CD4-positive, alpha-beta T cell treated with Interleukin-2 at 100 ng/mL for 4 hours (primary cell): ENCODE measurements at regions not wholly inside any gene's neighbourhood (a gene's known extent, or its start where the extent isn't known, plus 50 kb on each side); places are given as distances from the start of the nearest gene placed in this dataset.
"Not testable (repeated sequence)": the region's sequence is repeated elsewhere in the genome, so short reads cannot be mapped to it uniquely, and the experiment has no call there.

ENCODE experiments used
- DNase-seq: peaks from one replicate; pipeline ENCODE4 v3.0.0-alpha.2; 2020; ENCODE audit warnings: low spot score

DNA sequence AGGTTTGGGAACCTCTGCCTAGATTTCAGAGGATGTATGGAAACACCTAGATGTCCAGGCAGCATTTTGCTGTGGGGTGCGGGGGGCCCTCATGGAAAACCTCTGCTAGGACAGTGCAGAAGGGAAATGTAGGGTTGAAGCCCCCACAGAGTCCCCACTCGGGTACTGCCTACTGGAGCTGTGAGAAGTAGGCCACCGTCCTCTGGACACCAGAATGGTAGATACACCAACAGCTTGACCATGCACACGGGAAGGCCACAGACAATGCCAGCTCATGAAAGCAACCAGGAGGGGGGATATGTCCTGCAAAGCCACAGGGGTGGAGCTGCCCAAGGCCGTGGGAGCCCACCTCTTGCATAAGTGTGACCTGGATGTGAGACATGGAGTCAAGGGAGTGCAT is 1336.5 kb downstream of the SPATA31A7 start:
- not testable (repeated sequence) for DNase-seq

DNA sequence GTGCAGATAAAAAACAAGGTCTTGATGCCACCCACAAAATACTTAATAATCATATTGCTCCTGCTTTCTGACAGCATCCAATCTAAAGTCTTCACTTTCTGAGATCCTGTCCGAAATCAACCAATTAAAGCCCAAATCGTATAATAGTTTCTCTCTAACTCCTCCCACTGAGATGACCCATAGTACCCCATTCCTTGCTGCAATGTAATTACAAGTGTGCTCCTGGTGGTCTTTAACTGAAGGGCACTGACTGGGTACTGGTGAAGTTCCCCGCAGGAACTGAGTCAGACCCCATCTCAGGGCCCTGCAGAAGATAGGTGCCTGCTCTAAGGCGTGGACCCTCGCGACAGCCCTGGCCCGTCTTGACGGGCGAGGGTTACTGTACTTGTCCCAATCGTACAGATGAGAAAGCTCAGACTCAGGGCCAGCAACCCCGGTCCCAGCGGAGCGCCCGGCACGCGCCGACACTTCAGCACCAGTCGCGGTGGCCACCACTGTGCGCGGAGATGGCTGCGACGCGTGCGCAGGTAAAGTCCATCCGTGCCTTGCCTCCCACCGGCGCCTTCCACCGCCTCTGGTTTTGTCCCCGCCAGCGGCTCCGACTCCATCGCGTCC is 1342.4 kb downstream of the SPATA31A7 start:
- DNase-seq, result not testable (repeated sequence)

DNA sequence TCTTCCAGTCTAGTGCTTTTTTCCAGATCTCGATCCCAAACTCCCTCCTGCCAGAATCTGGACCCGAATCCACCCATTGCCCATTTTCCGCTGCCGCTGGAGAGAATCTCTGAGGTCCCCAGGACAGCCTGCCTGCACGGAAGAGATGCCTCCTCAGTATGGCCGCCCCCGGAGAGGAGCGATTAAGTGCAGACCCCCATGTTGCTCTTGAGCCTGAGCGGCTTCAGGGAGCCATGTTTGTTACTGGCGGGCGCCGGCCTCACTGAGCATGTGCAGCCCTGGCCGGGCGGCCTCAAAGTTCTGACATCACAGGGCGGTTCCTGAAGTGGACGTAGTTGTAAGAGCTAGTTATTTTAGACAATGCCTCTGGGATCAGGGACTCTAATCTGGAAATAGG is 1342.9 kb downstream of the SPATA31A7 start:
- DNase-seq, result peak; percentile 50

DNA sequence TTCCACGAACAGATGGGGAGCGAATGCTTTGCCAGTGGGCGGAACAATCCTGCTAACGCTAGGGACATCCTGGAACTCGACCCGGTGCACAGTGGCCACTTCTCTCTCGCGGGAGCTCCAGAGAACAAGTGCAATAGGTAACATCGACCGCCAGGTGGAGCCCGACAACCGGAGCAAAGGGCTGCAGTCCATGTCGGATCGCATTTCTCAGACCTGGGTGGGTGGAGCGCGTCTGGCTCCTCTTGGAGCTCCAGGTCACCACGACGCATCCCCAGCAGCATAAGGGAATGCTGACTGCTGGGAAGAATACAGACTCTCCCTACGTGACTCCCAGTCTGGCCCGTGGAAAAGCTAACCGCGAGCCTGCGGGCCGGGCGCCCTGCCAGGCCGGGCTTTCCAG is 1360.7 kb downstream of the SPATA31A7 start:
- not testable (repeated sequence) for DNase-seq

DNA sequence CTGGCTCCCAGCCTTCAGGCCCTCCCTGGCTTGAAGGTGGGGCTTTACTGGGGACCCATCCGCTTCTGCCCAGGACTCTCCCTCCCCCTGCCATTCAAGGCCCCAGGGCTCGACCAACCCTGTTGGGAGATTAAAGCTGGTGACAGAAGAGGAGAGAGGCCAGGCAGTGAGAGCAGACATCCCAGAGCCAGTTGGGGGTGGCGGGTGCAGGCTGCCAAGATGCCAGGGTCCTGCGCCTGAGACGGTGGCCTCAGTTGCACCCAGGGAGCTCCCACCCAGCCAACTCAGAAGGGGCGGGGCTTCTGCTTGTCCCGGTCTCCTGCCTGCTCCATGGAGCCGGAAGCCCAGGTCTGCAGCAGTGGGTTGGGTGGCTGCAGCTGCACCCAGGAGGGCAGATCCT is 1370.8 kb downstream of the SPATA31A7 start:
- DNase-seq, result not testable (repeated sequence)

DNA sequence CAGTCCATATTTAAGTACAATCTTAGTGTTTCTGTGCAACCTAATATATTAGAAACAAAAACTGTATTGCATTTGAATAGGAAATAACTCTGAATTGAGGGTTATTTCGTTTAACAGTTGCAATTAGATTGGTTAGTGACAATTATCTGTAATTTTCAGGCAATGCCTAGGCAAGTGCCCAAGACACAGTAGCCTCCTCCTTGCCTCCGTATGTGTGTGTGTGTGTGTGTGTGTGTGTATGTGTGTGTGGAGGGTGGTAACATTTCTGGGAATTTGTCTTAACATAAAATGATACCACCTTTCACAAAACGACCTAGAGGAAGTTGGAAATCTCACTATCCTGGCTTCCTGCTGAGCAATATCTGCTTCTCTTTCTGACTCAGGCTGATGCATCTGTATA is 1375.3 kb downstream of the SPATA31A7 start:
- DNase-seq, result not testable (repeated sequence)

DNA sequence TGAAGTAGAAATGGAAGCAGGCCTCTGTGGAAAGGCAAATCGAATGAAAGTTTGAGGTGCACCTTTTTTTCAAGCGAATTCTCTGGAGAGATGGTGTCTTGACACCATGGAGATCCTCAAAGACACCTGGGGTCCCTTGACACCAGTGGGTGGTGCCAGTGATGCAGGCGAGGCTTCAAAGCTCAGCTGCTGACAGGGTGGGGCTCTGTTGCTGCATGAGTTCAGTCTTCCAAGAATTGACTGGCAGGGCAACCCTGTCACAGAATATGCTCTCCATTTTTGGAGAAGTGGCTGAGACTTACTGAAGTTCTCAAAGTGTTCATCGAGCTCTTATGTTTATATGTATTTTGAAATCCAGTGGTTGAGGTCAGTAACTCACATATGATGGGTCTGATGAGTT is 1376.6 kb downstream of the SPATA31A7 start:
- DNase-seq, result not testable (repeated sequence)

DNA sequence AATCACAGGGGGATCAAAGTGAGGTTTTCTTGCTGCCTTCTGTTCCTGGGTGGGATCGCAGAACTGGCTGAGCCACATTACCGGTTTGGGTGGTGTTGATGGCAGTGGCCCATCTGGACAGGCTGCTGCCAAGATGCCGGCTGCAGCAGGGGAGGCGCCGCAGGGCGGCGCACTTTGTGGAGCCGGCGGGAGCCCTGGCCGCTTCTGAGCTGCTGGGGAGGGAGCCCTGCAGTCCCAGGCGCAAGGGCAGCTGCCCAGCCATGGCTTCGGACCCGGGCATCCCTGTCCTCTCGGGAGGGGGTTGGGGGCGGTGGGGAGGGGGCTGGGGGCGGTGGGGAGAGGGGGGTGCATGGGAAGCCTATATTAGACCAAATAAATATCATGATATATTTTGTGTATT is 1407.3 kb downstream of the SPATA31A7 start:
- not testable (repeated sequence) for DNase-seq
